Caco-2 (cell line): ENCODE measurements at regions not wholly inside any gene's neighbourhood (a gene's known extent, or its start where the extent isn't known, plus 50 kb on each side); places are given as distances from the start of the nearest gene placed in this dataset.

Experiments used
- BruUV-seq: library from RNA; stranded (reverse); fragments of 400-500 nt; replicated peaks from 2 replicates; lab custom pipeline; 2021; lab: Mats Ljungman, UMichigan
- CTCF ChIA-PET: fragments of 300-600 bp; sonication (Branson Sonifier 250); formaldehyde crosslinking; loops from one replicate; lab custom pipeline; 2022; ENCODE audit warnings: antibody characterized with exemption; lab: Charles Lee
- POLR2A ChIA-PET: fragments of 300-600 bp; sonication (Branson Sonifier 250); formaldehyde crosslinking; loops from one replicate; lab custom pipeline; 2022; ENCODE audit warnings: antibody characterized with exemption; lab: Charles Lee
- DNase-seq, 2 experiments: peaks; one replicate each; pipeline versions ENCODE4 v3.0.0 to v3.0.0-alpha.2; 2020 to 2022
- H3K27me3 ChIP-seq: replicated peaks from 2 replicates; pipeline ENCODE4 v1.6.0; 2011; ENCODE audit warnings: low read length; ENCODE audit not compliant: control insufficient read depth, insufficient read depth
- H3K36me3 ChIP-seq: 2 replicates; pipeline ENCODE4 v1.5.1; 2011; ENCODE audit warnings: low read length; ENCODE audit not compliant: control insufficient read depth, insufficient read depth
- H3K4me1 ChIP-seq: fragments of 250-450 bp; sonication (Bioruptor Pico); 2 replicates; pipeline ENCODE4 v1.5.1; 2020; ENCODE audit warnings: mild to moderate bottlenecking
- H3K4me3 ChIP-seq: 2 replicates; pipeline ENCODE4 v1.5.1; 2011; ENCODE audit warnings: low read depth, mild to moderate bottlenecking, control low read depth, low read length
- H3K9me3 ChIP-seq: fragments of 250-450 bp; sonication (Bioruptor Pico); 2 replicates; pipeline ENCODE4 v1.5.1; 2020; ENCODE audit warnings: mild to moderate bottlenecking, moderate library complexity
- H3K27ac Mint-ChIP-seq: one replicate; pipeline ENCODE4 v1.8.0; 2022; ENCODE audit warnings: mixed read lengths; ENCODE audit not compliant: unreplicated experiment
- H3K27me3 Mint-ChIP-seq: one replicate; pipeline ENCODE4 v1.8.0; 2022; ENCODE audit warnings: mixed read lengths; ENCODE audit not compliant: insufficient read depth, unreplicated experiment
- H3K36me3 Mint-ChIP-seq: one replicate; pipeline ENCODE4 v1.8.0; 2022; ENCODE audit warnings: mild to moderate bottlenecking, mixed read lengths; ENCODE audit not compliant: insufficient read depth, unreplicated experiment
- H3K4me1 Mint-ChIP-seq: one replicate; pipeline ENCODE4 v1.8.0; 2022; ENCODE audit warnings: low read depth, mixed read lengths; ENCODE audit not compliant: unreplicated experiment
- H3K4me3 Mint-ChIP-seq: one replicate; pipeline ENCODE4 v1.8.0; 2022; ENCODE audit warnings: mild to moderate bottlenecking, moderate library complexity, mixed read lengths; ENCODE audit not compliant: unreplicated experiment
- H3K9me3 Mint-ChIP-seq: one replicate; pipeline ENCODE4 v1.8.0; 2022; ENCODE audit warnings: mixed read lengths; ENCODE audit not compliant: unreplicated experiment
- intact Hi-C: fragments of 100-400 bp; cut with micrococcal nuclease; formaldehyde crosslinking; loops from one replicate; pipeline ENCODE4 v1.10.0; 2022; ENCODE audit not compliant: unreplicated experiment
- TF ChIP-seq, protein P1 (sequence below), 2 experiments: fragments of 200-600 bp in 1 of 2; IDR thresholded peaks; 1 replicate in 1 of 2; 2 replicates in 1 of 2; pipeline versions ENCODE4 v1.5.1 to v1.8.0; 2011 to 2022; ENCODE audit warnings: antibody characterized with exemption in 1 of 2, control low read depth in 1 of 2, inconsistent platforms in 1 of 2, low read depth in 1 of 2, low read length in 1 of 2, mild to moderate bottlenecking in 1 of 2, moderate library complexity in 1 of 2; ENCODE audit not compliant: insufficient read depth in 1 of 2, severe bottlenecking in 1 of 2, unreplicated experiment in 1 of 2

DNA sequence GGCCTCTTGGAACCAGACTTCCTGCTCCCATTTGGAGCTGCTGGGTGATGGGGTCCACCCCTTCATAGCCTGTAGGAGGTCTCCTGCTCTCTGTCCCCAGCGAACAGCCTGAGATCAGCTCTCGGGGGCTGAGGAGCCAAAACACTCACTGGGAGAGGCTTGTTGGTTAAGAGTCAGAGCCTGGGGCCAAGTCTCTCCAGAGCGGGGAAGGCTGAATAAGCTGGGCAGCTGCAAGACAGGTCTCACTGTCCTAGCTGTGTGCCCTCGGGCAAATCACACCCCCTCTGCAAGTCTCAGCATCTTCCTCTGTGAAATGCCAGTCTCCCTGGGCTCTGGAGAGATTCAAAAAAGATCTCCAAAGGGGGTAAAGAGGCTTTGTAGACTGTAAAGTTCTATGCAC lies 174.6 kb downstream of the WSCD1 start:
- H3K27me3 Mint-ChIP-seq: peaks cover 13% of the 10 kb centered on the region
- H3K4me3 Mint-ChIP-seq: no peak overlapping the region
- H3K9me3 ChIP-seq: no peaks in the 10 kb centered on the region
- no TSS peak for BruUV-seq
- H3K4me1 ChIP-seq: no peaks in the 10 kb centered on the region
- intact Hi-C loops: no loop called here
- no peak for DNase-seq
- POLR2A ChIA-PET: no interaction called here
- H3K27ac Mint-ChIP-seq: no peak overlapping the region
- TF ChIP-seq, protein P1, sequence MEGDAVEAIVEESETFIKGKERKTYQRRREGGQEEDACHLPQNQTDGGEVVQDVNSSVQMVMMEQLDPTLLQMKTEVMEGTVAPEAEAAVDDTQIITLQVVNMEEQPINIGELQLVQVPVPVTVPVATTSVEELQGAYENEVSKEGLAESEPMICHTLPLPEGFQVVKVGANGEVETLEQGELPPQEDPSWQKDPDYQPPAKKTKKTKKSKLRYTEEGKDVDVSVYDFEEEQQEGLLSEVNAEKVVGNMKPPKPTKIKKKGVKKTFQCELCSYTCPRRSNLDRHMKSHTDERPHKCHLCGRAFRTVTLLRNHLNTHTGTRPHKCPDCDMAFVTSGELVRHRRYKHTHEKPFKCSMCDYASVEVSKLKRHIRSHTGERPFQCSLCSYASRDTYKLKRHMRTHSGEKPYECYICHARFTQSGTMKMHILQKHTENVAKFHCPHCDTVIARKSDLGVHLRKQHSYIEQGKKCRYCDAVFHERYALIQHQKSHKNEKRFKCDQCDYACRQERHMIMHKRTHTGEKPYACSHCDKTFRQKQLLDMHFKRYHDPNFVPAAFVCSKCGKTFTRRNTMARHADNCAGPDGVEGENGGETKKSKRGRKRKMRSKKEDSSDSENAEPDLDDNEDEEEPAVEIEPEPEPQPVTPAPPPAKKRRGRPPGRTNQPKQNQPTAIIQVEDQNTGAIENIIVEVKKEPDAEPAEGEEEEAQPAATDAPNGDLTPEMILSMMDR (IDR thresholded peaks at IDR 0.05; ENCODE audit: insufficient read depth in 1 of 2, low read depth in 1 of 2, low read length in 1 of 2, severe bottlenecking in 1 of 2, unreplicated experiment in 1 of 2): no peak
- H3K36me3 Mint-ChIP-seq: no peaks in the 10 kb centered on the region
- H3K36me3 ChIP-seq: no peaks in the 10 kb centered on the region
- H3K4me3 ChIP-seq: no peak overlapping the region
- no peaks in the 10 kb centered on the region for H3K27me3 ChIP-seq
- H3K9me3 Mint-ChIP-seq: no peaks in the 10 kb centered on the region
- CTCF ChIA-PET: no interaction called here
- H3K4me1 Mint-ChIP-seq: no peaks in the 10 kb centered on the region

DNA sequence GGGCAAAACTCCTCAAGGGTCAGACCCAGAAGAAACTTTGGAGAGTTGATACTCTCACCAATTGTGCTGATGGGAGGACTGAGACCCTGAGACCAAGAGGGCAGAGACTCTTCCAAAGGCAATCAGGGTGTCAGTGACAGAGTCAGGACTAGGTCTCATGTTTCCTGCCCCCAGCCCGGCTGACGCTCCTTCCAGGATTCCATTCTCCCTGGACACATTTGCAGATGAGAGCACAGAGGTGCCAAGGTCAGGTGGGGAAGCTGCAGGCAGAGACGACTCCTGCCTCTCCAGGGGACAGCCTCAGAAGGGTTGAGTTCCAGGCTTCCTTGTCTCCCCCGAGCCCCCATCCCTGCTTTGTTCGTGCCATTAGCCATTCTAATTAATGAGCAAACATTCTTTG lies 174.1 kb downstream of the WSCD1 start:
- intact Hi-C loops: no loop called here
- Mint-ChIP-seq H3K4me3 (no peak overlapping the region), H3K36me3 (no peaks in the 10 kb centered on the region), H3K27me3 (peaks cover 13% of the 10 kb centered on the region), H3K9me3 (no peaks in the 10 kb centered on the region), H3K27ac (no peak overlapping the region), H3K4me1 (no peaks in the 10 kb centered on the region)
- BruUV-seq: no TSS peak
- ChIA-PET CTCF (no interaction called here), POLR2A (no interaction called here)
- H3K36me3 ChIP-seq: no peaks in the 10 kb centered on the region
- no peaks in the 10 kb centered on the region for H3K9me3 ChIP-seq
- TF ChIP-seq, protein P1 (IDR thresholded peaks at IDR 0.05; ENCODE audit: insufficient read depth in 1 of 2, low read depth in 1 of 2, low read length in 1 of 2, severe bottlenecking in 1 of 2, unreplicated experiment in 1 of 2): no peak
- no peaks in the 10 kb centered on the region for H3K27me3 ChIP-seq
- H3K4me1 ChIP-seq: no peaks in the 10 kb centered on the region
- no peak for DNase-seq
- H3K4me3 ChIP-seq: no peak overlapping the region

DNA sequence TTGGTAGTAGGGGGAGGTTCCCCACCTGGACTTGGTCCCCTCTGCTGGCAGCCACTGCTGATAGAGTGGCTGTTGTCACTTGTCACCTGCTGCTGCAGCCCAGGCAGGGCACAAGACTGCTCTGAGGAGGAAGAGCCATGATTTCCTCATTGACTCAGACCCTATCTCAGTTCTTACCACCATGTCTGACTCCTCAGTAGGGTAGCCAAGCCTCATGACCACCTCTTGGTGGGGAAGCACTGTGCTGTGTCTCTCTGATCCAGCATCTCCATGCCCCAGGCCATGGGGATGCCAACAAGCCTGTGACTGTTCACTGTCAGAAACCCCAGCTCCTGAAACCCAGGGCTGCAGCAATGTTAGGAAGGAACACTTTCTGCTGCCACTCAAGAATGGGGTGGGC lies 173.0 kb downstream of the WSCD1 start:
- Mint-ChIP-seq H3K27me3 (peaks cover 10% of the 10 kb centered on the region), H3K36me3 (no peaks in the 10 kb centered on the region), H3K9me3 (no peaks in the 10 kb centered on the region), H3K27ac (no peak overlapping the region), H3K4me1 (no peaks in the 10 kb centered on the region), H3K4me3 (no peak overlapping the region)
- Histone ChIP-seq H3K9me3 (no peaks in the 10 kb centered on the region), H3K4me1 (no peaks in the 10 kb centered on the region), H3K27me3 (no peaks in the 10 kb centered on the region), H3K36me3 (no peaks in the 10 kb centered on the region), H3K4me3 (no peak overlapping the region)
- POLR2A ChIA-PET: no interaction called here
- no TSS peak for BruUV-seq
- TF ChIP-seq, protein P1 (IDR thresholded peaks at IDR 0.05; ENCODE audit: insufficient read depth in 1 of 2, low read depth in 1 of 2, low read length in 1 of 2, severe bottlenecking in 1 of 2, unreplicated experiment in 1 of 2): no peak
- CTCF ChIA-PET: no interaction called here
- DNase-seq: no peak
- intact Hi-C loops: no loop called here
